ENCODE measurements at regions not wholly inside any gene's neighbourhood (a gene's known extent, or its start where the extent isn't known, plus 50 kb on each side); places are given as distances from the start of the nearest gene placed in this dataset.

- TF ChIP-seq CTCF (IDR thresholded peaks at IDR 0.05; ENCODE audit: low read depth, low read length, missing control alignments) = no peak
- no peak overlapping the region for H3K4me3 ChIP-seq (ENCODE audit: low read depth, low read length)
- in situ Hi-C loops (cut with HindIII; ENCODE audit: low pct_ligation_motif_present, low sequenced_read_pairs) = no loop called here
- no peaks in the 10 kb centered on the region for H3K36me3 ChIP-seq (replicated peaks)
- H3K27me3 ChIP-seq (replicated peaks) = no peaks in the 10 kb centered on the region
- H3K27ac ChIP-seq = no peak overlapping the region
- DNase-seq = no peak
Measured at GRCh38 chr20:40090236-40090635, 598.8 kb downstream of the MAFB start.

GRCh38 chr20:40087496-40087895 is 601.5 kb downstream of the MAFB start:
- Histone ChIP-seq H3K4me3 (ENCODE audit: low read depth, low read length) (no peak overlapping the region), H3K36me3 (replicated peaks) (no peaks in the 10 kb centered on the region), H3K27me3 (replicated peaks) (no peaks in the 10 kb centered on the region), H3K27ac (no peak overlapping the region)
- DNase-seq = no peak
- no peak for TF ChIP-seq CTCF (IDR thresholded peaks at IDR 0.05; ENCODE audit: low read depth, low read length, missing control alignments)
- in situ Hi-C loops (cut with HindIII; ENCODE audit: low pct_ligation_motif_present, low sequenced_read_pairs) = no loop called here

- in situ Hi-C loops (cut with HindIII; ENCODE audit: low pct_ligation_motif_present, low sequenced_read_pairs) = no loop called here
- TF ChIP-seq CTCF (IDR thresholded peaks at IDR 0.05; ENCODE audit: low read depth, low read length, missing control alignments) = no peak
- H3K27me3 ChIP-seq (replicated peaks) = no peaks in the 10 kb centered on the region
- no peak for DNase-seq
- H3K36me3 ChIP-seq (replicated peaks) = no peaks in the 10 kb centered on the region
- no peak overlapping the region for H3K27ac ChIP-seq
- no peak overlapping the region for H3K4me3 ChIP-seq (ENCODE audit: low read depth, low read length)
Measured at GRCh38 chr20:40085513-40085912, 603.5 kb downstream of the MAFB start.

- H3K27me3 ChIP-seq (replicated peaks) = no peaks in the 10 kb centered on the region
- no peak for DNase-seq
- in situ Hi-C loops (cut with HindIII; ENCODE audit: low pct_ligation_motif_present, low sequenced_read_pairs) = no loop called here
- H3K36me3 ChIP-seq (replicated peaks) = no peaks in the 10 kb centered on the region
- H3K4me3 ChIP-seq (ENCODE audit: low read depth, low read length) = no peak overlapping the region
- TF ChIP-seq CTCF (IDR thresholded peaks at IDR 0.05; ENCODE audit: low read depth, low read length, missing control alignments) = no peak
- H3K27ac ChIP-seq = no peak overlapping the region
Measured at GRCh38 chr20:40082436-40082835, 606.6 kb downstream of the MAFB start.

GRCh38 chr20:40081653-40082052 is 607.4 kb downstream of the MAFB start:
- no peak for DNase-seq
- no peak for TF ChIP-seq CTCF (IDR thresholded peaks at IDR 0.05; ENCODE audit: low read depth, low read length, missing control alignments)
- Histone ChIP-seq H3K27ac (no peak overlapping the region), H3K36me3 (replicated peaks) (no peaks in the 10 kb centered on the region), H3K27me3 (replicated peaks) (no peaks in the 10 kb centered on the region), H3K4me3 (ENCODE audit: low read depth, low read length) (no peak overlapping the region)
- in situ Hi-C loops (cut with HindIII; ENCODE audit: low pct_ligation_motif_present, low sequenced_read_pairs) = no loop called here

GRCh38 chr20:40080041-40080652 is 608.9 kb downstream of the MAFB start:
- Histone ChIP-seq H3K4me3 (ENCODE audit: low read depth, low read length) (no peak overlapping the region), H3K36me3 (replicated peaks) (no peaks in the 10 kb centered on the region), H3K27ac (no peak overlapping the region), H3K27me3 (replicated peaks) (no peaks in the 10 kb centered on the region)
- in situ Hi-C loops (cut with HindIII; ENCODE audit: low pct_ligation_motif_present, low sequenced_read_pairs) = no loop called here
- no peak for DNase-seq
- TF ChIP-seq CTCF (IDR thresholded peaks at IDR 0.05; ENCODE audit: low read depth, low read length, missing control alignments) = no peak
